ENCODE measurements at regions not wholly inside any gene's neighbourhood (a gene's known extent, or its start where the extent isn't known, plus 50 kb on each side); places are given as distances from the start of the nearest gene placed in this dataset.
A peak's percentile ranks its signal among the peaks of the same experiment; 100 is the strongest.

DNA sequence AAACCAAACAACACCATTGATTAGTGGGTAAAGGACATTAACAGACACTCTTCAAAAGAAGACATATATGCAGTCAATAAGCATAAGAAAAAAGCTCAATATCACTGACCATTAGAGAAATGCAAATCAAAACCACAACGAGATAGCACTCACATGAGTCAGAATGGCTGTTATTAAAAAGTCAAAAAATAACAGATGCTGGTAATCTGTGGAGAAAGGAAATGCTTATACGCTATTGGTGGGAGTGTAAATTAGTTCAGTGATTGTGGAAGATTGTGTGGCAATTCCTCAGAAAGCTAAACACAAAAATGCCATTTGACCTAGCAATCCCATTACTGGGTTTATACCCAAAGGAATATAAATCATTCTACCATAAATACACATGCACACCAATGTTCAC is 182.6 kb downstream of the TRPC6 start:
- DNase-seq, result peak; percentile 20

DNA sequence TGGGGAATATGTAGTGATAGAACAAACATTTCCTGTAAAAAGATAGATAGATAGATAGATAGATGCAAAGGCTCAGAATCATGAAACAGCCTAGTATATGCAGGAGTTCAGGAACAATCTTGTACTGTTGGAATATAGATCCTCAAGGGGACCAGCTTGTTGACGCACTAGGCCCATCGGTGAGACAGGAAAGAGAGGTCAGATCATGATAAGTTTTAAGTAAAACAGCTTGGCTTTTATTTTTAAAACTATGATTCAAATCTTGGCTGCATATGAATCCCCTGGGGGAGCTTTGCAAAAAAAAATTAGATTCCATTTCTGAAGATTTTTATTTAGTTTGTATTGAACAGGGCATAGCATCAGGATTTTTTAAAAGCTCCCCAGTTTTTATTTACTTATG is 185.8 kb downstream of the TRPC6 start:
- no peak for DNase-seq

DNA sequence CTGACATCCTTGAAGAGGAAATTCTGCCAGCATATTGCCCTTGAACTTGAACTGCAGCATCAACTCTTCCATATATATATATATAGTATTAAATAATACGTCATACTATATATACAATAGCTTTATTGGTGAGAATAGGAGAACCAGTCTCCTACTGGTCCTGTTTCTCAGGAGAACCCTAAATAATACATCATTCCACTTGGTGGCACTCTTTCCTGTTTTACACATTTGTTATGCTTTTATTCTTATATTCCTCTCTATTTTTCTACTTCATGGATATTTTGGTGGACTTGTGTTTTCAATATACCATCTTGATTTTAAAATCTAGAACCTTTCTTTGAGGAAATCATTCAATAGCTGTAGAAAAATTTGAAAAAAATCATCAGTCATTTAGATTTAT is 193.3 kb downstream of the TRPC6 start:
- no peak for DNase-seq

DNA sequence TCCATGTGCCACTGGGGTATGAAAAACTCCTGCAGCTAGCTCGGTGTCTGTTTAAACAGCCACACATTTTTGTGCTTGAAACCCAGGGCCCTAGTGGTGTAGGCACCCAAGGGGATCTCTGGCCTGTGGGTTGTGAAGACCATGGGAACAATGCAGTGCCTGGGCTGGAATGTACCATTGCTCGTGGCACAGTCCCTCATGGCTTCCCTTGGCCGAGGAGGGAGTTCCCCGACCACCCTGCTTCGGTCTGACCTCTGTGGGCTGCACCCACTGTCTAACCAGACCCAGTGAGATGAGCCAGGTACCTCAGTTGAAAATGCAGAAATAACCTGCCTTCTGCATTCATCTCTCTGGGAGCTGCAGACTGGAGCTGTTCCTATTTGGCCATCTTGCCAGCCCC is 214.0 kb downstream of the TRPC6 start:
- DNase-seq, result no peak

DNA sequence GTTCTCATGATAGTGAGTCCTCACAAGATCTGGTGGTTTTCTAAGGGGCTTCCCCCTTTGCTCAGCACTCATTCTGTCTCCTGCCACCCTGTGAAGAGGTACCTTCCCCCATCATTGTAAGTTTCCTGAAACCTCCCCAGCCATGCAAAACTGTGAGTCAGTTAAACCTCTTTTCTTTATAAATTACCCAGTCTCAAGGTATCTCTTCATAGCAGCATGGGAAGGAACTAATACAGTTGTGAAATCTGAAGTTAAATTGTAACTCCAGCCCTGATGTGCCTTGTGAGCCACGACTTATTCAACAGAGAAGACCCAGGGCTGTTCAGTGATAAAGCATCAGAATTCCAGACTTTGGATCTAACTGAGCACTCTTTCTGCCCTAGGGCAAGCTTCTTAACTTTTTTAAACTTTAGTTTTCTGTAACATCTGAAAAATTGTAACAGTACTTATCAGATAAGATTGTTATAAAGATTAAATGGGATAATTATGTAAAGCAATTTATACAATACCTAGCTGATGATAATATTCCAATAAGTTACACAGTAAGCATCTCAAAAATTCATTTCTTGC is 220.0 kb downstream of the TRPC6 start:
- no peak for DNase-seq

DNA sequence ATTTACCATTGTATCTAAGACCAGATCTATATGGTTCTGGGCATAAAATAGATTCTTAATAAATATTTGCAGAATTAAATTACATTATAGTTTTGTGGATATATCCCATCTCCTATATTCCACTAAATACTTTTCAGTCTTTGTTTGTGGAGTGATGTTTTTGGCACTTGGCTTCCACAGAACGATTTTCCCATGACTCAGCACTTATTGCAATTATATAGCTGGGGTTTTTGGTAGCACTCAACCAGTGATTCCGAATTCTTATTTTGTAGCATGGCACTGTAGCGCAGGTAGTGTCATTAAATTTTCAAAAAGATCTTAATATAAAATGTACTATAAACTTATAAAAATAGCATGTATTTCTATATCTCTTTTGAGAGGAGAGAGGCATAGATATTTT is 221.2 kb downstream of the TRPC6 start:
- DNase-seq, result no peak

DNA sequence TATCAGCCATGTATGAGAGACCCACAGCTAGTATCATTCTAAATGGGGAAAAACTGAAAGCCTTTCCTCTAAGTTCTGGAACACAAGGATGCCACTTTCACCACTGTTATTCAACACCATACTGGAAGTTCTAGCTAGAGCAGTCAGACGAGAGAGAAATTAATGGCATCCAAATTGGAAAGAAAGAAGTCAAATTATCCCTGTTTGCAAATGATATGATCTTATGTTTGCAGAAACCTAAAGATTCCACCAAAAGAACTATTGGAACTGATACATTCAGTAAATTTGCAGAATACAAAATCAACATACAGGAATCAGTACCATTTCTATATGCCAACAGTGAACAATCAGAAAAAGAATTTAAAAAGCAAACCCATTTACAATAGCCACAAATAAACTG is 226.0 kb downstream of the TRPC6 start:
- DNase-seq, result no peak

DNA sequence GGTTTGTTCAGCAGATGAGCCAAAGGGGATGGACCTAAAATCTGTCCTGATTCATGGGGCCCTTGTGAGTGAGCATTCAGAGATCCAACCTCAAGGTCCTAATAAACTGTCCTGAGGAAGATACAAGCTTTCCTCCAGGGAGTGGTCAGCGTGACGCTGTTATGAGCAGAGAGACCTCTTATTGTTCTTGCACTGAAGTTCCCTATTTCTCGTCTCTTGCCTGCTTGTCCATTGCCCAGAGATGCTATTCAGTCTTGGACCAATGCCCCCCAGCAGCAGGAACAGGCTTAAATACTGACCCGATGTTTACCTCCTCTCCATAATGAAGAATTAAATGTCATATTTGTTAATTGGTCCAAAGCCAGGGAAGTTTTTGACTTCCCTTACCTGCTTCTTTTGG is 225.2 kb upstream of the PGR start:
- DNase-seq, result no peak

DNA sequence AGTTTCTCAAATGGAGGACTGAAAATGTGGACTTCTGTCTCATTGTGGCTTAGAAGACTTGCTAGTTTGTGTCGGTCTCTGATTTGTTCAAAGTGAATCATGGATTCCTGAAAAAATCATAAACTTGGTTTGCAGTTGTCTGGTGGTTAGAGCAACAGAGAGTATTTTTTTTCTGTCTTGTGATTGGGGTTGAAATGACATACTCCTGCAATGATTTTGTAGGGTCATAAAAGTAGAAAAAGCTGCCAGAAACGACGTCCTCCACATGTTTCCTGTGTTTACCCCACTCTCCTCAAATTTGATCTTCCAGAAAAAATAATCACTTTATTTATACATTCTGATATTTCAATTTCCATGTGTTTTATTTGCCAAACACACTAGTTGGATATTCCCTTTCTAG is 219.2 kb upstream of the PGR start:
- DNase-seq, result no peak

DNA sequence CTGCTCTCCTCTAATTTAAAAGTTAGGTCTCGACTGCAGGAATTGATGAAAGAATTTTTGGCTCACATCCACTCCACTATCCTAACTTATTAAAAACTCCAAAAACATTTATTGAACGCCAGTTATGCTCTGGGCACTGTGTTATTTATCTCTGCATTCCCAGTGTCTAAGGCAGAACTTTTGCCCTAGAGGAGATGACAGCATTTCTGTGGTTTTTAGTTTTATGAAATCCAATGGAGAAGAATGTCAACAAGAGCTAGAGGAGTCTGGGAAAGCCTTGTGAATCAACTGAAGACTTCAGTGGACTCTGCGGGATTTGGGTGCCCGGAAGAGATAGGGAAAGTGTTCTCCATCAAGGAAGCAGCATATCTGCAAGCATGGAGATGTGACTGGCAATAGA is 217.0 kb upstream of the PGR start:
- peak; percentile 0 for DNase-seq

DNA sequence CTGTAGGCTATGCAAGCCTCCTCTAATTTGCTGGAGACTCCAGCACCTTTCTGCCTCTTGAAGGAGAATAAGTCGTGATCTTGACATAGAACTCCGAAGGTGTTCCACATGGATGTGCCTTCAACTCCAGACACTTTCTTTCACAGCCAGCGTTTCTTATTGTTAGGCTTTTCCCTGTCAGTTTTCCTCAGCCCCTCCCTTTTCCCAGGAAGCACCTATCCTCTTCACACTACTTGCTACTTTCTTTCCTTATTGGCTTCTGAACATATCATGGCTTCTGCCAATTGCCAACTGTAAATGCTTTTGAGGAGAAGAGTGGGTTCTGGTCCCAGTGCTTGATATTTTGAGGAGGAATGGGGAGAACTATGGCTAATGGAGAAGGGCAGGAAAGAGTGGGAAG is 216.3 kb upstream of the PGR start:
- no peak for DNase-seq

DNA sequence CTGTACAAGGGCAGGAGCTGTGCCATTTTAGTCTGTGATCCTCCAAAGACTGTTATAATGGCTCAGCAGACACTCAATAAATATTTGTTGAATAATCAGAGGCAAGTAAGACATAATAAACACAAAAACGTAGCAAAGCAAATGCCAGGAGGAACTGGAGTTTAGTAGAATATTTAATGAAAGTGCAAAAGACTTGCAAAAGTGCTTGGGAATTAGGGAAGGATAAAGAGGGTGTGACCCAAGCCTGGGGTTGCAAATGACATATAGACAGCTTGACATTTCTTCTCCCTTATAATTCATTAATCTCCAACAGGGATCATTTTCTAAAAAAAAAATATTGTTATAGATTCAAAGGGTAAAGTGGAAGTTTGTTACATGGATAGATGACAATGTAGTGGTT is 212.7 kb upstream of the PGR start:
- DNase-seq, result no peak

DNA sequence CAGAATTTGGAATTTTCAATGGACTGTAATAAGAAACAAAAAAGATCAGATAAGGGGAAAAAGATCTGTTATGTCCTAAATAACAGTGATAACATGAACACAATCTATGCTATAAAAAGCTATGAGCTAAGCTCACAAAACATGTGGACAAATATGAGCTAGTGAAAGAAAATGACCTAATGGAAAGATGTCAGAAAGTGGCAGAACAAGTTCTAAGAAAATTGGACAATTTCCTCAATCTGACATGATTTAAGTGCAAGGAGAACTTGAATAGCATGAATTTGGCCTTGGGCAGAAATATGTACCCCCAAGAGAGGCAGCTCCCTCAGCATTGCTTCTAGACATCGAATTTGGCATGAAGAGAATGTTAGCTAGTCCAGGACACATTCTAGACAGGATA is 212.0 kb upstream of the PGR start:
- DNase-seq, result no peak

DNA sequence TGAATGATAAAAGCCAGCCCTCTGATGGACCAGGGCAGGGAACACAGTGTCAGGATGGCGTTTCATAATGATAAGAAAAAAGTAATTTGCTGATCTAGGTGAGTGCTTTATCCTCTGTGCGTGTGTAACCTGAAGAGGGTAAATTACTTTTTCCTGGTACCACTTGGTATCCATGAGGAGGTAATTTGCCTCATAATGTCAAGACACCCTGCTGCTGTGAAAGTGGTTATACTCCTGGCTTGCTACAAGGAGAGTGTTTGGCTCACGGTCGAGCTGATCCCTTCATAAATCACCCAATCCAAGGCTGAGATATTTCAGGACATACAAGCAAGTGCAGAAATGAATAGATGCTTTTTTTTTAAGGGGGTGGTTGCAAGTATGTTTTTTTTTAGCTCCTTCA is 207.2 kb upstream of the PGR start:
- DNase-seq, result no peak

DNA sequence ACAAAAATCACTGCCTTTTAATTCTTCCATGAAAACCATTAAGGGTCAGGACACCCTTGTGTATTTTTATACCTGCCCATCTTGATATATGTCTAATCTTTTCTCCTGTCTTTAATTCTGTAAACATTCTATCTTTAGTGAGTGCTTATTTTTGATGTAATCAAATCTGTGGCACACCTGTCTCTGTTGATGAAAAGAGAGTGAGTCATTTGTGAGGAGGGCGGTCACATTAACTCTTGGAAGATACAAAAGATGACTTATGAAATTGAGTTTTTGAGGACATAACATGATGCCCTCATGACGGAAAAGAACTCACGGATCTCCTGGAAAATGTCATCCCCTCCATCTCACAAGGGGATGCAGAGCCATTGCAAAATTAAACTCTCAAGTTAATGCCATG is 206.5 kb upstream of the PGR start:
- DNase-seq, result no peak

DNA sequence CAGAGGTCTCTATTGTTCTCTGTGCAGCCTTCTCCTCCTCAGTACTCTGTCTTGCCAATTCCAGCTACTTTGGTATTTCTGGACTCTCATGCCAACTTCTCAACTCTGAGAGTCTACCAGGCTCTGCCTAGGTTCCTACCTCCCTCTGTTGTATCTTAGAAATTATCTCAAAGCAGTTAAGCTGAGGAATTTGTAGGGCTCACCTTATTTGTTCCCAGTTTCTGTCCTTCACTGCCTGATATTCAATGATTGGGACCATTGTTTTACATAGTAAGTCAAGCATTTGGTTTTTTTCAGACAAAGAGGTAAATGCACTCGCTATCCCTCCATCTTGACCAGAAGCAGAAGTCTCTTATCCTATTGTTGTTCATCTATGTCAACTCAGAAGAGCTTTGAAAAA is 205.0 kb upstream of the PGR start:
- no peak for DNase-seq

DNA sequence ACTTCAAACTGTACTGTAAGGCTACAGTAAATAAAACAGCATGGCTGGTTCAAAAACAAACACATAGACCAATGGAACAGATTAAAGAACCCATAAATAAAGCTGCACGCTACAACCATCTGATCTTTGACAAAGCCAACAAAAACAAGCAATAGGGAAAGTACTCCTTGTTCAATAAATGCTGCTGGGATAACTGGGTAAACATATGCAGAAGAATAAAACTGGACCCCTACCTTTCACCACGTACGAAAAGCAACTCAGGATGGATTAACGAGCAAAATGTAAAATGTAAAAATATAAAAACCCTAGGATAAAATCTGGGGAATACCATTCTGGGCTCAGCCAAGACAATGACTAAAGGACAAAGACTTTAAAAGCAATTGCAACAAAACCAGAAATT is 201.8 kb upstream of the PGR start:
- no peak for DNase-seq

DNA sequence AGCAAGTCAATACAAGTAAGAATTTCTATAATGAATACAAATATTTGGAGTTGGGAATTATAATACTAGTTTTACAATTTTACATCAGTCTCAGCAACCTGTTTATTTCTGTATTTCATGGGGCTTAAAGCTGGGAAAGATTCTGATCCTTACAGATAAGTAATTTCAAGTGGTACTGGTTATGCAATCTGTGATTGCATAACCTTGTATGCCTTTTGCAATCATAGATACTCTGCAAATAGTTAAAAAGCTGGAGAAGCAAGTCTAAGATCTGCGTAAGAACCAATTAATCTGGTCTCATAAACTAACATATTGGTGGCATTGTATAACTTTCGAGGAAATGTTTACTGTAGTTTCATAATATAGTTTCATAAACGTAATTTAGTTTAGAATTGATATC is 198.3 kb upstream of the PGR start:
- DNase-seq, result no peak

DNA sequence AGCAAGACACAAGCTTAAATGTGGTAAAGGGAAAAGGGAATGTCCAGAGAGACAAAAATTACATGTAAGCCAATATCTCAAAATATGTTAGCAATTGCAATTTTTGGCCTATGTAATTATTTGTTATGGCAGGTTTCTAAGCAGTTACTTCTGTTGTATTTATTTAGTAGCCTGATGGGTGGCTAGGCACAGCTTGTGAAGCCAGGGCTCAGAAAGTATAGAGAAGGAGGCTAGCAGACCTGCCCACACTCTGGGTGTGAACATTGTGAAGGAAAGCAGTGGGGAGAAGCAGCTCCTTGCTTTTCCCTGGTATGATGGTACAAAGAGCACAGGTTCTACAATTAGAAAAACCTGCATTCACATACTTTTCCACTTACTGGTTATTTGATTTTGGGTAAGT is 196.5 kb upstream of the PGR start:
- no peak for DNase-seq

DNA sequence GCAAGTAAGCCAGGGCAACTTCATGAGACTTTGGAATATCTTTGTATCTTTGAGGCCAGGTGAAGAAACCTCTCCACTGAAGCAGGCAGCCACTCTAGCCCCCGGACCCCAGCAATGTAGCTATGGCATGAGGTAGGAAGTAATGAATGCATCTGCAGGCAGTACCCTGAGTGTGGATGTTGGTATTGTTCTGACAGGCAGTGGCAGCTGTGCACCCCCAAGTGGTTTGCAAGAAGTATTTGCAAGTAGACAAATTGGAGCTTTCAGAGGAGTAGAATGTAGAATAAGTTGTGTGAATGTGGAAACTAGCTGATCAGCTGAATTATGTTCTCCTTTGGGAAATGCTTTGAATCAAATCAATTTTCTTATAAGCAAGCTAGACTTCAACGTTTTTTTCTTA is 194.4 kb upstream of the PGR start:
- DNase-seq, result no peak

DNA sequence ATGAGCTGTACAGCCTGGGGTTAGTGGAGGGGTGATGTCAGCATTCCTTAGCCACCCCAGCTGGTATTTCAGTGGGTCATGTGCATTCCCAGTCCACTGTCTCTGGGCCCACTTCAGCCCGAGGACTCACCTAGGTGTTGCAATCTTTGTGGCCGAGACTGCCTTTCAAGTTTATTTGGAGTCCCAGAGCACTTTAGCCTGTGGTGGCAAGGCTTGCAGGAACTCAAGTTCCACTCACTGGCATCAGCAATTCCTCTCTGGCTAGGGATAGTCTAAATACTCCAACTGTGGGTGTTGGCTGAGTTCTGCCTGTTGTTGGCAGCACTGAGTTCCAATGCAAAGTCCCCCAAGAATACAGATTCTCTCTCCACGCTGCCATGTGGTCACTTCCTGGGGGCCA is 191.6 kb upstream of the PGR start:
- no peak for DNase-seq

DNA sequence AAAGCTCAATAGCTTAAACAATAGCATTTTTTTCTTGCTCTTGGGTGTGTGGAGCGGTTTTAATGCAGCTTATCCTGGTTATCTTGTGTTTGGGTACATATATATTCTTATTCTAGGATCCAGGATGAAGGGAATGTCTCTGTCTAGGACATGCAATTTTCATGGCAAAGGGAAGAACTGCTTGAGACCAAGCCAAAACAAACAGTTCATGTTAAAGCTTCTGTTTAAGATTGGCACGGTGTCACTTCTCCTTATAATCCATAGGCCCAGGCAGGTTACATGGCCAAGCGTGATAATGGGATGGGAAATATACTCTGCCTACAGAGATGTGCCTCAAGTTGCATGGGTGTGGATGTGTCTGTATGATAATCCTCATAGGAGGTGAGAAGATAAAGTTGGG is 177.1 kb upstream of the PGR start:
- no peak for DNase-seq

DNA sequence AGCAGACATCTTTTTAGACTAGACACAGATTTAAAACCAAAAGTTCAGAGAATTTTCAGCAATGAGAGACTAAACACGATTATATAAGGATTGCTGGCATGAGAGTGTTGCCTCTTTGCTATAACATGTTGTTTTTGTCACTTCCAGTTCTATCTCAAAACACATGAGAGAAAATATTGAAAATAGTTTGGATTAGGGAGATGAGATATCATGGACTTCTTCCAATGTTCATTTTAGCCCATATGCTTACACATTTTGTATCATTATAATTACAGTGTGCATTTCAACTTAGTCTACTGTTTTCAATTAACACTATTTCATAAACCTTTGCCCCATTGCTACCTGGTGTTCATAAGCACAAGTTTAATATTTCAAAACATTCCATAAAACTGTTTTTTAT is 175.9 kb upstream of the PGR start:
- DNase-seq, result no peak

DNA sequence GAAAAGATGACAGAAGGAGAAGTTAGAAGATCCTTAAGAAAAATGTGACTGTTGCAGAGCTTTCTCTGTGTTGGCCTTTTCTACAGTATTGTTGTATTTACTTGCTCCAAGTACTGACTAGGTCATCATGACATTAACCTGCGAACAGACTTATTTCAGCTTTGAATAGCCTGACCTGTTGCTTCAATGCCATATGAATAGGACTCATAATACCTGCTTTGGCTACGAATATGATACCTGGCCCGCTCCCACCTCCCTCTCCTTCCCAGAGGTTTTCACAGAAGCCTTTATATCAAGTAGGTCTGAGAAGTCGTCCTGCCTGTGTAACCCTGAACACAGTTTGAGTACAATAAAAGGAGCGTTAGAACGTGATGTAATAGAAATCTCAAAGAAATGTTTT is 169.6 kb upstream of the PGR start:
- no peak for DNase-seq

DNA sequence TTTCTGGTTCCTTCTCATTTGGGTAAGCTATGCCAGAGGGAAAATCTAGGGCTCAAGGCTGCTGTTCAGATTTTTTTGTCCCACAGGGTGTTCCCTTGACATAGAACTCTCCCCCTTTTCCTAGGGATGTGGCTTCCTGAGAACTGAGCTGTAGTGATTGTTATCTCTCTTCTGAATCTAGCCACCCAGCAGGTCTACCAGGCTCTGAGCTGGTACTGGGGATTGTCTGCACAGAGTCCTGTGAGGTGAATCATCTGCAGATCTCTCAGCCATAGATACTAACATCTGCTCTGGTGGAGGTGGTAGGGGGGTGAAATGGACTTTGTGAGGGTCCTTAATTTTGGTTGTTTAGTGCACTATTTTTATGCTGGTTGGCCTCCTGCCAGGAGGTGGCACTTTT is 167.3 kb upstream of the PGR start:
- no peak for DNase-seq

DNA sequence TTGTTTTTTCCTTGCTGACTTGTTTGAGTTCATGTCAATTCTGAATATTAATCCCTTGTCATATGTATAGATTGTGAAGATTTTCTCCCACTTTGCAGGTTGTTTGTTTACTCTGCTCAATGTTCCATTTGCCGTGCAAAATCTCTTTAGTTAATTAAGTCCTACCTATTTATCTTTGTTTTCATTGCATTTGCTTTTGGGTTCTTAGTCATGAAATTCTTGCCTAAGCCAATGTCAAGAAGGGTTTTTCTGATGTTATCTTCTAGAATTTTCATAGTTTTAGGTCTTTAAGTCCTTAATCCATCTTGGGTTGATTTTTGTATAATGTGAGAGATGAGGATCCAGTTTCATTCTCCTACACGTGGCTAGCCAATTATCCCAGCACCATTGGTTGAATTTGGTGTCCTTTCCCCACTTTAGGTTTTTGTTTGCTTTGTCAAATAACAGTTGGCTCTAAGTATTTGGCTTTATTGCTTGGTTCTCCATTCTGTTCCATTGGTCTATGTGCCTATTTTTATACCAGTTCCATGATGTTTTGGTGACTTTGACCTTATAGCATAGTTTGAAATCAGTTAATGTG is 163.1 kb upstream of the PGR start:
- no peak for DNase-seq
